ENCODE measurements at regions not wholly inside any gene's neighbourhood (a gene's known extent, or its start where the extent isn't known, plus 50 kb on each side); places are given as distances from the start of the nearest gene placed in this dataset.

GRCh38 chr3:81041331-81041730 is 720.1 kb downstream of the GBE1 start:
- DNase-seq, result no peak

- no peak for DNase-seq
These were observed 721.3 kb downstream of the GBE1 start for GRCh38 chr3:81040107-81040506.

GRCh38 chr3:81033684-81034083 is 727.8 kb downstream of the GBE1 start:
- no peak for DNase-seq

GRCh38 chr3:81033185-81033584 is 728.3 kb downstream of the GBE1 start:
- DNase-seq, result no peak

GRCh38 chr3:81029861-81030260 is 731.6 kb downstream of the GBE1 start:
- DNase-seq, result no peak

GRCh38 chr3:81027344-81027743 is 734.1 kb downstream of the GBE1 start:
- DNase-seq, result no peak

- DNase-seq, result no peak
These were observed 736.9 kb downstream of the GBE1 start for GRCh38 chr3:81024560-81024959.

- DNase-seq, result no peak
These were observed 739.1 kb downstream of the GBE1 start for GRCh38 chr3:81022339-81022738.

- DNase-seq, result no peak
These were observed 748.1 kb downstream of the GBE1 start for GRCh38 chr3:81013360-81013759.

GRCh38 chr3:81005992-81006391 is 755.5 kb downstream of the GBE1 start:
- DNase-seq, result no peak

- no peak for DNase-seq
These were observed 757.6 kb downstream of the GBE1 start for GRCh38 chr3:81003817-81004216.

GRCh38 chr3:81003008-81003645 is 758.3 kb downstream of the GBE1 start:
- DNase-seq, result no peak

- DNase-seq, result no peak
These were observed 762.0 kb downstream of the GBE1 start for GRCh38 chr3:80999481-80999880.

GRCh38 chr3:80998022-80998421 is 763.4 kb downstream of the GBE1 start:
- DNase-seq, result no peak

- DNase-seq, result no peak
These were observed 763.8 kb downstream of the GBE1 start for GRCh38 chr3:80997622-80998021.

GRCh38 chr3:80994767-80995166 is 766.7 kb downstream of the GBE1 start:
- DNase-seq, result no peak

GRCh38 chr3:80994085-80994665 is 767.3 kb downstream of the GBE1 start:
- no peak for DNase-seq

- no peak for DNase-seq
These were observed 768.1 kb downstream of the GBE1 start for GRCh38 chr3:80993241-80993945.

GRCh38 chr3:80983753-80984152 is 777.7 kb downstream of the GBE1 start:
- DNase-seq, result no peak

- no peak for DNase-seq
These were observed 783.1 kb downstream of the GBE1 start for GRCh38 chr3:80978216-80978969.

GRCh38 chr3:80970292-80970691 is 791.2 kb downstream of the GBE1 start:
- DNase-seq, result no peak

- no peak for DNase-seq
These were observed 831.9 kb downstream of the GBE1 start for GRCh38 chr3:80929576-80929975.

GRCh38 chr3:80914854-80915253 is 846.6 kb downstream of the GBE1 start:
- DNase-seq, result no peak

GRCh38 chr3:80898211-80898610 is 863.2 kb downstream of the GBE1 start:
- DNase-seq, result no peak
